Choroid plexus epithelial cell (primary cell): ENCODE measurements at regions not wholly inside any gene's neighbourhood (a gene's known extent, or its start where the extent isn't known, plus 50 kb on each side); places are given as distances from the start of the nearest gene placed in this dataset.

ENCODE experiments used
- DNase-seq: peaks from one replicate; pipeline ENCODE4 v3.0.0-alpha.2; 2010; ENCODE audit warnings: low read depth
- H3K4me3 ChIP-seq: 2 replicates; pipeline ENCODE4 v1.5.1; 2011; ENCODE audit warnings: low read depth, mild to moderate bottlenecking, control low read depth, low read length, moderate library complexity
- CTCF ChIP-seq: conservative IDR thresholded peaks from 2 replicates; pipeline ENCODE4 v1.5.1; 2011; ENCODE audit warnings: low read depth, mild to moderate bottlenecking, control low read depth, inconsistent platforms, low read length, moderate library complexity

DNA sequence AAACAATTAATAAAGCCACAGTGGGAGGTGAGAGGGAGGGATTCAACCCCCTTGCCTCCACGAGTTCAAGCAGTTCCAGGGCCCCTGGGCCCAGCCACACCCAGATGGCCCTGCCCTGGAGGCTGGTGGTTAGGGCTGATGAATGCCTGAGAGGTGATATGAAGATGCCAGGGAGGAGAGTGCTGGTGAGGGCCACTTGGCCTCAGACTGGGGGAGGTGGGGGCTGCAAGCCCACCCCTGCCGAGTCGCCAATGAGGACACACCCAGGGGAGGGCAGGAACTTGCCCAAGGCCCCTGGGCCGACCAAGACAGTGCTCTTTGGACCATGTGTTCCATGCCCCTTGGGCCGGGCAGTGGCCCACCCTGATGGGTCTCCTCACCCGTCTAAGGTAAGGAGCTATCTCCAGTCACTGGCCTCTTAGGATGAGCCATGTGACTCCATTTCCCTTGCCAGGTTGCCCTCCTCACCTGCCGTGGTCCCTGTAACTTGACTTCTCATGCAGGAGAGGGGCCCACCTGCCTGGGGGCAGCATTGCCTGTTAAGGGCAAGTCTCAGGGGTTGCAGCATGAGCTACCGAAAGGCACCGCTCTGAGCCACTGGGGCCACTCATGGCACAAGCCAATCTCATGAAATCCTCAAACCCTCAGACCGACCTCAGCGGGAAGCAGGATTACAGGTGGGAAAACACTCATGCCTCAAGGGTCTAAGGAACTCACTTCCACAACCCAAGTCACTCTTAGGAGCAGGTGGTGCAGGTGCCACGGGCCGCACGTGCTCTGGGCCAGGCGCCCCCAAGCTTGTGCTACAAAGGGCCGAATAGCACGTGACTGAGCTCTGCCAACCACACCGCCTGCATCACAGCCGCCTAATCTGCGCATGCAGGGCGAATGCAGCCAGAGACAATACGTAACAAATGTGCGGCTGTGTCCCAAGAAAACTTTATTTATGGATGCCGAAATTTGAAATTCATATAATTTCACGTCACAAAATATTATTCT, 147.4 kb upstream of the MLN start:
- H3K4me3 ChIP-seq = no peak overlapping the region
- no peak for DNase-seq
- TF ChIP-seq CTCF = no peak

GRCh38 chr6:33950472-33950881, 146.7 kb upstream of the MLN start:
- no peak overlapping the region for H3K4me3 ChIP-seq
- TF ChIP-seq CTCF = no peak
- DNase-seq = no peak

- DNase-seq = no peak
- no peak for TF ChIP-seq CTCF
Observed at GRCh38 chr6:33949877-33950435, 146.2 kb upstream of the MLN start.

DNA sequence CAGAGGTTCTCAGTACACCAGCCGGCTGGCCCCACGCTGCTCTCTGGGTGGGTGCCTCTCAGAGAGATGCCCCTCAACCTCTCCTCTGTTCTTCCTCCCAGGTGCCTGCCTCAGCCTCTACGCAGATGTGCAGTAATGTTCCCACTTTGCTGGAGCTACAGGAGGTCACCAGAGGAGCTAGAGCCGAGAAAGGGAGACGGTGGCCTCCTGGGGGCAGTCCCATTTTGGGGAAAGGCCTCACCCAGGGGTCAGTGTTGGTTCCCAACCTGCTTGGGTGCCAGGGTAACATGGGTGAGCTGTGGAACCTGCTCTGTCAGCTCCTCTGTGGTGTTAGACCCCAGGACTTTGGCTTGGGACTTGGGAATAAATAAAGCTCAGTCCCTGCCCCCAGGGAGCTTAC, 145.3 kb upstream of the MLN start:
- no peak for DNase-seq
- no peak overlapping the region for H3K4me3 ChIP-seq
- TF ChIP-seq CTCF = no peak

More at GRCh38 chr6:33949877-33950435, 146.2 kb upstream of the MLN start:
- H3K4me3 ChIP-seq = no peak overlapping the region

GRCh38 chr6:33947916-33948594, 144.3 kb upstream of the MLN start:
- no peak for TF ChIP-seq CTCF
- no peak for DNase-seq
- no peak overlapping the region for H3K4me3 ChIP-seq

DNA sequence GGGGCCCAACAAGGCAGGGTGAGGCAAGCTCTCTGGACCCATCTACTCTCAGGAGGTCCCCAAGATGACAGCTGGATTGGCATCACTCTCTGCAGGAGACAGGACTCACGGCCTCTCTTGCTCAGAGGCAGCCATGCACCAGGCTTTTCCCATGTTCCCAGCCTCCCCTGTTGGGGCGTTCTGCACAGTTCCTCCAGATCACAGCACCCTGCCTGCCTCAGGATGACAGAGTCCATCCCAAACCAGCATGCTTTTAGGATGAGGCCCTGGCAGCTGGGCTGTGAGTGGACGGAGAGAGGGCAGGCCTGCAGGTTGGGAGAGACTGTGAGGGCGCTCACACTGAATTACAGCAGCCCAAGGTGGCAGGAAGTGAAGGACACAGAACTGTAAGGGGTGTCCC, 143.2 kb upstream of the MLN start:
- TF ChIP-seq CTCF = no peak
- DNase-seq = no peak
- H3K4me3 ChIP-seq = no peak overlapping the region
